ENCODE measurements at regions not wholly inside any gene's neighbourhood (a gene's known extent, or its start where the extent isn't known, plus 50 kb on each side); places are given as distances from the start of the nearest gene placed in this dataset.
A peak's percentile ranks its signal among the peaks of the same experiment; 100 is the strongest.

DNA sequence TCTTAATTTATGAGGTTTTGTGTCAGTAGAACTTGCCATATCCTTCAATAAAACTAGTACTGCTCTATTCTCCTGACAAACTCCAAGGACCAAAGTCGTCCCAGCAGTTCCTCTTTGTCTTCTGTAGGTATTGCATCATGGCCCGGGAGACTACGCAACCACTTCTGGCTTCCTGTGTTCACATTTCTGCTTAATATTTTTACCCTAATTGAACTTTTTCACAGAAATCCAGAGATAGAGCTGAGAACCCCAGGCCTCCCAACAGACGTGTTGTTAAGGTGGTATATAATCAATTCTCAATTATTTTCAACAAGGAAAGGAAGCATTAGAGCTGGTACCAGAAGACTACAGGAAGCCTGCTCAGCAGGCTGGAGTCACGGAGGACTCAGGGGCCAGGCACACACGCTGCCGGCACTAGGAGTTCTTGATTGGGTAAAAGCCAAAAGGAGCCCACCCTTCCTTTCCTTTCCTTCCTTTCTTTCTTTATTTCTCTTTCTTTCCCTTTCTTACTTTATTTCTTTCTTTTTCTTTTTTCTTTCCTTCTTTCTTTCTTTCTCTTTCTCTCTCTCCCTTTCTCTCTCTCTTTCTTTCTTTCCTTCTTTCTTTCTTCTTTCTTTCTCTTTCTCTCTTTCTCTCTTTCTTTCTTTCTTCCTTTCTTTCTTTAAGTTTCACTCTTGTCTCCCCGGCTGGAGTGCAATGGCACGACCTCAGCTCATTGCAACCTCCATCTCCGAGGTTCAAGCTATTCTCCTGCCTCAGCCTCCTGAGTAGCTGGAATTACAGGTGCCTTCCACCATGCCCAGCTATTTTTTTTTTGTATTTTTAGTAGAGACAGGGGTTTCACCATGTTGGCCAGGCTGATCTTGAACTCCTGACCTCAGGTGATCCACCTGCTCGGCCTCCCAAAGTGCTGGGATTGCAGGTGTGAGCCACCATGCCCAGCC lies 173.7 kb downstream of the ZBTB18 start:
- no peaks in the 10 kb centered on the region for H3K9me3 ChIP-seq
- no peak for TF ChIP-seq POLR2AphosphoS5 (IDR thresholded peaks at IDR 0.05)
- TF ChIP-seq POLR2A (IDR thresholded peaks at IDR 0.05) = no peak
- TF ChIP-seq, protein P1, sequence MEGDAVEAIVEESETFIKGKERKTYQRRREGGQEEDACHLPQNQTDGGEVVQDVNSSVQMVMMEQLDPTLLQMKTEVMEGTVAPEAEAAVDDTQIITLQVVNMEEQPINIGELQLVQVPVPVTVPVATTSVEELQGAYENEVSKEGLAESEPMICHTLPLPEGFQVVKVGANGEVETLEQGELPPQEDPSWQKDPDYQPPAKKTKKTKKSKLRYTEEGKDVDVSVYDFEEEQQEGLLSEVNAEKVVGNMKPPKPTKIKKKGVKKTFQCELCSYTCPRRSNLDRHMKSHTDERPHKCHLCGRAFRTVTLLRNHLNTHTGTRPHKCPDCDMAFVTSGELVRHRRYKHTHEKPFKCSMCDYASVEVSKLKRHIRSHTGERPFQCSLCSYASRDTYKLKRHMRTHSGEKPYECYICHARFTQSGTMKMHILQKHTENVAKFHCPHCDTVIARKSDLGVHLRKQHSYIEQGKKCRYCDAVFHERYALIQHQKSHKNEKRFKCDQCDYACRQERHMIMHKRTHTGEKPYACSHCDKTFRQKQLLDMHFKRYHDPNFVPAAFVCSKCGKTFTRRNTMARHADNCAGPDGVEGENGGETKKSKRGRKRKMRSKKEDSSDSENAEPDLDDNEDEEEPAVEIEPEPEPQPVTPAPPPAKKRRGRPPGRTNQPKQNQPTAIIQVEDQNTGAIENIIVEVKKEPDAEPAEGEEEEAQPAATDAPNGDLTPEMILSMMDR (IDR thresholded peaks at IDR 0.05) = no peak
- no peak for TF ChIP-seq EP300 (IDR thresholded peaks at IDR 0.05)
- H3K36me3 ChIP-seq = no peaks in the 10 kb centered on the region
- H3K27me3 ChIP-seq = peaks cover 7% of the 10 kb centered on the region
- H3K27ac ChIP-seq = no peak overlapping the region
- H3K4me1 ChIP-seq = no peaks in the 10 kb centered on the region
- ATAC-seq = no peak
- 74 to 79% methylated on average over 7 to 8 of the region's 11 CpGs for WGBS, 2 donors (ENCODE audit: low coverage in 1 of 2)
- H3K4me3 ChIP-seq = no peak overlapping the region

DNA sequence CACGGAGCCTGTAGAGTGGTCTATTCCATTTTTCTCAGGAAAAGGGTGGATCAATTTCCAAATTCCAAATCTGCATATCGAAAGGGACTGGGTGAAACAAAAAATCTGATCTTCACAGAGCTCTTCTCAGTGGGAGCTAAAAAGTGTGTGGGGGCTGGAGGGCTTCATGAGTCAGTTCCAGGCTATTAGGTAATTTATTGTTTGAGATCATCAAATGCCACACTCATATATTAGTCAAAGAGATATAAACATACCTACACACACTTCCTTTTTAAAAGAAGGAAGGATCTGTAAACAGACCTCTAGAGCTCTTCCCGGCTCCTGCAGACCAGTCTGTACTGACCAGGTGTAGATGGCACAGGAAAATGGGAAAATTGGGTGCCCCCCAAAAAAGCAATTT lies 175.4 kb downstream of the ZBTB18 start:
- Histone ChIP-seq H3K4me3 (no peak overlapping the region), H3K4me1 (peaks cover 0 to 6% (median 0%) of the 10 kb centered on the region in 3 donors), H3K27me3 (peaks cover 7% of the 10 kb centered on the region), H3K36me3 (no peaks in the 10 kb centered on the region), H3K9me3 (no peaks in the 10 kb centered on the region), H3K27ac (no peak overlapping the region)
- WGBS, 2 donors (ENCODE audit: low coverage in 1 of 2) = 71 to 73% methylated on average over 1 to 3 of the region's 3 CpGs
- TF ChIP-seq EP300 (IDR thresholded peaks at IDR 0.05) (no peak), POLR2A (IDR thresholded peaks at IDR 0.05) (no peak)
- TF ChIP-seq, protein P1 (IDR thresholded peaks at IDR 0.05) = no peak
- ATAC-seq = no peak

DNA sequence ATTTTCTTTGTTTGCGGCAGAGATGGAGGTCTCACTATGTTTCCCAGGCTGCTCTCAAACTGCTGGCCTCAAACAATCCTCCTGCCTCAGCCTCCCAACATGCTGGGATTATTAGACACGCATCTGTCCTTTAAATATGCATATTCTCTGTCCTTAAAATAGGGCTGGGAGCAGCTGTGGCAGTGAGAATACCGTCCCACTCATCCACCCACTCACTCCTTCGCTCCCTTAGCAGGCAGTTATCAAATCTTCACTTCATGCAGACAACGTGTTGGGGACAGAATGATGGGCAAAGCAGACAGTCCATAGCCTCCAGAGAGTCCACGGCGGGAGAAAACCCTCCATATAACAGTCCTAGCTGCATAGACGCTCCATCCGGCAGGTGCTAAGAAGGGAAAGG lies 179.4 kb downstream of the ZBTB18 start:
- Histone ChIP-seq H3K4me3 (no peak overlapping the region), H3K9me3 (no peaks in the 10 kb centered on the region), H3K27me3 (peaks cover 5% of the 10 kb centered on the region), H3K36me3 (no peaks in the 10 kb centered on the region), H3K4me1 (peaks cover 0 to 14% (median 0%) of the 10 kb centered on the region in 3 donors), H3K27ac (no peak overlapping the region)
- ATAC-seq = no peak
- TF ChIP-seq POLR2A (IDR thresholded peaks at IDR 0.05) (no peak), POLR2AphosphoS5 (IDR thresholded peaks at IDR 0.05) (no peak), EP300 (IDR thresholded peaks at IDR 0.05) (no peak)
- TF ChIP-seq, protein P1 (IDR thresholded peaks at IDR 0.05) = no peak
- WGBS, 2 donors (ENCODE audit: low coverage in 1 of 2) = 83 to 95% methylated on average over 1 to 4 of the region's 9 CpGs

DNA sequence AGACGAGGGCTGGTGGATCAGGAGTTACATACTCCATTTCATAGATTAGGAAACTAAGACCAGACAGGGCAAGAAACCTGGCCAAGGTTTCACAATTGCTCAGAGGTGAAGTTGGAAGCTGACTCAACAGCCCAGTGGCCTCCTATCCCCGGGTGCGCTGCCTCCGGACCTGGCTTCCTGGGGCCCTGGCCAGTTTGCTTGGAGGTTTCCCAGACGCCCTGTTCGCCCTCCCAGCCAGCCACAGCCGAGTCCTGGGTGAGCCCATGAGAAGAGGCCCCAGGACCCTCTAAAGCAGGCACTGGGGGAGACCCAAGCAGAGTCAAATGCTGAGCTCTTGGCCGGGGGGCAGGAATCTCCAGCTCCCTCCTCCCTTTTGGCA lies 180.1 kb downstream of the ZBTB18 start:
- WGBS, 2 donors (ENCODE audit: low coverage in 1 of 2) = 29% methylated on average over 2 of the region's 8 CpGs; no CpG with 5 or more reads in 1 of the 2 donors
- Histone ChIP-seq H3K4me1 (peaks cover 0 to 14% (median 0%) of the 10 kb centered on the region in 3 donors), H3K27ac (no peak overlapping the region), H3K4me3 (peak overlapping the region in 1 of 2 donors; percentile 37), H3K9me3 (no peaks in the 10 kb centered on the region), H3K27me3 (no peaks in the 10 kb centered on the region), H3K36me3 (no peaks in the 10 kb centered on the region)
- ATAC-seq = peak; percentile 48
- TF ChIP-seq POLR2AphosphoS5 (IDR thresholded peaks at IDR 0.05) = no peak
- TF ChIP-seq EP300 (IDR thresholded peaks at IDR 0.05) = no peak
- TF ChIP-seq, protein P1 (IDR thresholded peaks at IDR 0.05) = no peak
- TF ChIP-seq POLR2A (IDR thresholded peaks at IDR 0.05) = no peak
